ENCODE measurements at regions not wholly inside any gene's neighbourhood (a gene's known extent, or its start where the extent isn't known, plus 50 kb on each side); places are given as distances from the start of the nearest gene placed in this dataset.
A peak's percentile ranks its signal among the peaks of the same experiment; 100 is the strongest.

GRCh38 chr4:155066871-155067270 is 141.6 kb upstream of the NPY2R start:
- DNase-seq (ENCODE audit: low spot score) = no peak
- intact Hi-C loops (cut with DNase I) = no loop called here
- no peak for ATAC-seq

DNA sequence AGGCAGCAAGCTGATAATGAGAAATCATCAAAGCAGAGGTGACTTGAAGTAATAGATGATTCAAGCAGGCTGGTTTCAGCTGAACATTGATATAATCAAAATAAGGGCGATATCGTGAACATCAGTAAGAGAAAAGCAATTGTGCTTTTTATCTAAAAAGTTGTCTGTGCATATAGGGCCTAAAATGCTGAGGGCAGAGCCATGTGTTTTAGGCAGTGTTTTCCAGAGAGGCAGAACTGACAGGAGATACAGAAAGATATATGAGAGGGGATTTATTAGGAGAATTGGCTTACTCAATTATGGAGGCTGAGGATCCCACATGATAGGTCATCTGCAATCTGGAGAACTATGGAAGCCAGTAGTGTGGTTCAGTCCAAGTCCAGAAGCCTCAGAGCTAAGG is 136.5 kb upstream of the NPY2R start:
- intact Hi-C loops (cut with DNase I) = no loop called here
- ATAC-seq = no peak

DNA sequence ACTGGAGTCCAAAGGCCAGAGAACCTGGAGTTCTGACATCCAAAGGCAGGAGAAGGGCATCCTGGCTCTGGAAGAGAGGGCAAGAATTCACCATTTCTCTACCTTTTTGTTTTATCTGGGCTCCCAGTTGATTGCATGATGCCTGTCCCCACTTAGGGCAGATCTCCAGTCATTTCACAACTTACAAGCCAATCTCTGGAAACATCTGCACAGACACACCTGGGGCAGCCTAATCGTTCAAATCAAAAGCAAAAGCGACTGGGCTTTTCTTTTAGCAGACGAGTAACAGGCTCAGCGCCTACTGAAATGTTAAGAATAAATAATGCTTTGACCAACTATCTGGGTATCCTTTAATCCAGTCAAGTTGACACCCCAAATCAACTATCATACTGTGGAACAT is 136.0 kb upstream of the NPY2R start:
- intact Hi-C loops (cut with DNase I) = no loop called here
- no peak for DNase-seq (ENCODE audit: low spot score)
- ATAC-seq = no peak

More for the DNA sequence above, 136.5 kb upstream of the NPY2R start:
- no peak for DNase-seq (ENCODE audit: low spot score)

GRCh38 chr4:155073852-155074251 is 134.6 kb upstream of the NPY2R start:
- intact Hi-C loops (cut with DNase I) = no loop called here
- DNase-seq (ENCODE audit: low spot score) (no peak), ATAC-seq (peak; percentile 28)

GRCh38 chr4:155076256-155076785 is 132.1 kb upstream of the NPY2R start:
- intact Hi-C loops (cut with DNase I) = no loop called here
- ATAC-seq (no peak), DNase-seq (ENCODE audit: low spot score) (no peak)

GRCh38 chr4:155077452-155078229 is 130.8 kb upstream of the NPY2R start:
- no peak for DNase-seq (ENCODE audit: low spot score)
- intact Hi-C loops (cut with DNase I) = no loop called here
- no peak for ATAC-seq

GRCh38 chr4:155079871-155080270 is 128.6 kb upstream of the NPY2R start:
- intact Hi-C loops (cut with DNase I) = no loop called here
- no peak for DNase-seq (ENCODE audit: low spot score)
- no peak for ATAC-seq

GRCh38 chr4:155081222-155081621 is 127.2 kb upstream of the NPY2R start:
- DNase-seq (ENCODE audit: low spot score) (no peak), ATAC-seq (no peak)
- intact Hi-C loops (cut with DNase I) = no loop called here

- intact Hi-C loops (cut with DNase I) = no loop called here
- ATAC-seq (no peak), DNase-seq (ENCODE audit: low spot score) (no peak)
Measured at GRCh38 chr4:155085843-155086530, 122.4 kb upstream of the NPY2R start.

DNA sequence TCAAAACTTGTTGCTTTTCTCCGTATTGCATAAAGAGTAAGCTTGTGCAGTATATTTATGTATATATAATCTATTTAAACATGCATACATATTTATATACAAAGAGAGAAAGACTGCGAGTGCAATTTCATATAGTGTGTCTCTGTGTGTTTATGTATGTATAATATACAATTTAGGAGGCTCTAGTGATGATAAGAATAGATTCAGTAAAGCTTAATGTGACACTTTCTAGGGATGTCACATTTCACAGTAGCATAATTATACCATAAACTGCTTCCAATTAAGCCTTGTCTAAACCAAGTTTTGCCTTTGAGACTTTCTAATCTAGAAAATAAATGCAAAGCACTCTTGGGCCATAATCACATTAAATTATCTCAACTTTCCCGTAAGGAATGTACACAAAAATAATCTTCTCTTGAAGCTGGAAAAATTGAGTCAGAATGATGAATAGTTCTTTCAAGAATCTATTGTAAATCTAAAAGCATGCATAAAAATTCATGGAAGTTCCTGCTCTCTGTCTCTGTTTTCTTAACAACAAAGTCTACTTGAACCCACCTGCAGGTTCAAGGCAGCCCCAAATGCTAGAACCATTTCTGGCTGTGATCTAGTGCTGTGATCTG is 114.1 kb upstream of the NPY2R start:
- no peak for ATAC-seq
- DNase-seq (ENCODE audit: low spot score) = no peak
- intact Hi-C loops (cut with DNase I) = no loop called here

DNA sequence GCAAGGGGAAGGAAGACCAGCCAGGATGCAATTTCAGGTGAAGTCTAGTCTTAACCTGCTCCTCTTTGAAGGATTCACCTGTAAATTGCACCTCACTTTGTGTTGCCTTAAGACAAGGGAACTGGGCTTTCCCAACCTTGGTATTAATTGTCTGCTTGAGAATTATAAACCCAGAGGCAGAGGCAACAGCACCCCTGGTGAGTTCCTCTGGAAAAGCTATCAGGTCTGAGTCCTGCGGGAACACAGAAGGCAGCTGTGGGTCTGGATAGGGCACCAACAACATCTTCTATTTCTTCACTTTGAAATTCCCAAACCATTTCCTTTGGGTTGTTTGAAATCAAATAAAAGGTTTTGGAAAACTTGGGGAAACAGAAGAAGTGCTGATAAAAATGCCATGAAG is 109.2 kb upstream of the NPY2R start:
- intact Hi-C loops (cut with DNase I) = no loop called here

GRCh38 chr4:155106629-155107028 is 101.8 kb upstream of the NPY2R start:
- no peak for DNase-seq (ENCODE audit: low spot score)
- intact Hi-C loops (cut with DNase I) = no loop called here
- ATAC-seq = no peak

More for the DNA sequence above, 109.2 kb upstream of the NPY2R start:
- no peak for ATAC-seq
- DNase-seq (ENCODE audit: low spot score) = no peak

GRCh38 chr4:155107059-155107458 is 101.4 kb upstream of the NPY2R start:
- no peak for ATAC-seq
- intact Hi-C loops (cut with DNase I) = no loop called here
- no peak for DNase-seq (ENCODE audit: low spot score)

DNA sequence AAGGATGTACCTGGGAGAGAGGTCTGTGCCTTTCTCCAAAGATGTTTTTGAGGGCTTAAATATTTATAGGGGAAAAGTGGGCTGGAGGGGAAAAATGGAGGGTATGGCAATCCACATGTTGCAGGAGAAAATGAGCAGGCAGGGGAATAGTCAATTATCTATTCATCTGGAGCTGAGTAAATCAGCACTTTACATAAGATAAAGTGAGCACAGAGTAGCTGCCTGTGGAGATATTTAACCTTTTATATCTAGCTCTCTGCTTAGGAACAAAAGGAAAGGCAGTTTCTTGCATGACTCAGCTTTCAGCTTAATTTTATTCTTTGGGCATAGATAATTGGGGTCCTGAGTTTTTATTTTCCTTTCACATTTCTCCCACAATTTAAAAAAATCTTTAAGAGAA is 93.6 kb upstream of the NPY2R start:
- intact Hi-C loops (cut with DNase I) = no loop called here
- ATAC-seq (no peak), DNase-seq (ENCODE audit: low spot score) (no peak)

DNA sequence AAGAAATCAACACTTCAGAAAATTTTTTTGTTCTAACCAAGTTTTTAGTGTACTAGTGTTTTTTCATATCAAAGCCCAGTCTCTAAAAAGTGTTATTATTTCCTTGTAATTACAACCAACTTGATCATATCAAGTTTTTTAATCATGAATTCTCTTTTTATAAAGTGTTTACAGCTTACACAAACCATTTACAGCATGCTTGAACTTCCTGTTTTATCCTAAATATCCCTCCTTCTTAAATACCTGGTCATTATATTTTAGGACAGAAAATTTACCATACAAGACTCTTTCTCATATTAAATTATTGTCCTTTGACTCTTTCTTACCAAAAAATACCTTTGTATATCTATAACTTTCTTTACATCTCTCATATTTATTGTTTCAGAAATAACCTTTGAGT is 89.4 kb upstream of the NPY2R start:
- ATAC-seq (no peak), DNase-seq (ENCODE audit: low spot score) (no peak)
- intact Hi-C loops (cut with DNase I) = no loop called here

- DNase-seq (ENCODE audit: low spot score) = no peak
- no peak for ATAC-seq
Measured at GRCh38 chr4:155120536-155120935, 87.9 kb upstream of the NPY2R start.

DNA sequence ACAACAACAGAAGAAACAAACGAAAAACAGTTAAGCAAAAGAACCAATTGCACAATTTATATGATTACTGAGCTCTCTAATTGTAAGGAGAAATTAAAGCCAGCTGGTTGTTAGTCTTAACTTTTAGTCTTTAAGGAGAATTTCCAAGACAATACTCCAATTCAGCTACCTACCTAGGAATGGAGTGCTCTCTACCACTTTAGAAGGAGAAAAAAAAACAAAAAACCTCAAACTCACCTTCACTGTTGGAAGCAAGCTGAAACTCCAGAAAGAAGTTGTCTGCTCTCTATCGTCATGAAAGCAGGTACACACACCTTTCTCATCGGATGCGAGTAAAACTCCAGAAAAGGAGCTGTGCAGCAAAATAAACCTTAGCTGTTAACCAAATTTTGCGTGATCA is 86.1 kb upstream of the NPY2R start:
- intact Hi-C loops (cut with DNase I) = no loop called here
- DNase-seq (ENCODE audit: low spot score) (no peak), ATAC-seq (no peak)

More at GRCh38 chr4:155120536-155120935, 87.9 kb upstream of the NPY2R start:
- intact Hi-C loops (cut with DNase I) = no loop called here

GRCh38 chr4:155134136-155134535 is 74.3 kb upstream of the NPY2R start:
- no peak for ATAC-seq
- intact Hi-C loops (cut with DNase I) = no loop called here
- DNase-seq (ENCODE audit: low spot score) = no peak

- intact Hi-C loops (cut with DNase I) = loop anchor here (5.0 kb wide), 1 partner anchor 204 kb away; no protein-coding TSS in a partner anchor
- ATAC-seq (no peak), DNase-seq (ENCODE audit: low spot score) (no peak)
Measured at GRCh38 chr4:155140889-155141288, 67.5 kb upstream of the NPY2R start.

DNA sequence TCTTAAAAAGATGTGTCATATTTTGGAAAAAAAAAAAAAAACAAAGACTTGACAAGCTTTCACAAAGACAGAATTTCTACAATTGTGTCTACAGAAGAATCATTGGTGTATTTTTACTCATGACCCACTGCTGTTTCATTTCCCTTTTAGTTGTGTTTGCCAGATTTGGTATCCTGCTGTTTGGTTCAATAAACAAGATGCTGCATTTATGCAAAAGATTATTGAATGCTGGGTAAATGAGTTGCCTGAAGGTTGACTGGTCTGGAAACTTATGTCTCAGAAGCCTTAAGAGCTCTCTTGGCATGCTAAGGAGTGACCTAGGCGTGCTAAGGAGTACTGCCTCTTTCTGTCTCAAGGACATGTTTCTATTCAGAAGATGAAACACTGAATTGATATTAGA is 64.9 kb upstream of the NPY2R start:
- no peak for DNase-seq (ENCODE audit: low spot score)
- intact Hi-C loops (cut with DNase I) = loop anchor here (5.0 kb wide), 1 partner anchor 206 kb away; no protein-coding TSS in a partner anchor

More for the DNA sequence above, 64.9 kb upstream of the NPY2R start:
- ATAC-seq = no peak

Measured in sciatic nerve (tissue), 2 donors.